ENCODE measurements at regions not wholly inside any gene's neighbourhood (a gene's known extent, or its start where the extent isn't known, plus 50 kb on each side); places are given as distances from the start of the nearest gene placed in this dataset.

GRCh38 chr14:98758440-98758839, 513.6 kb downstream of the BCL11B start:
- no peak for DNase-seq

GRCh38 chr14:98761993-98762392, 510.0 kb downstream of the BCL11B start:
- no peak for DNase-seq

- no peak for DNase-seq
Measured at GRCh38 chr14:98766818-98767217, 505.2 kb downstream of the BCL11B start.

GRCh38 chr14:98769326-98769725, 502.7 kb downstream of the BCL11B start:
- no peak for DNase-seq

- no peak for DNase-seq
Measured at GRCh38 chr14:98770151-98770550, 501.8 kb downstream of the BCL11B start.

GRCh38 chr14:98773814-98774213, 498.2 kb downstream of the BCL11B start:
- DNase-seq = no peak

- DNase-seq = no peak
Measured at GRCh38 chr14:98775892-98776291, 496.1 kb downstream of the BCL11B start.

GRCh38 chr14:98782062-98782461, 489.9 kb downstream of the BCL11B start:
- DNase-seq = no peak

- no peak for DNase-seq
Measured at GRCh38 chr14:98785578-98785977, 486.4 kb downstream of the BCL11B start.

GRCh38 chr14:98786456-98786855, 485.5 kb downstream of the BCL11B start:
- DNase-seq = no peak

GRCh38 chr14:98791661-98792060, 480.3 kb downstream of the BCL11B start:
- DNase-seq = no peak

GRCh38 chr14:98792171-98792570, 479.8 kb downstream of the BCL11B start:
- DNase-seq = no peak

- DNase-seq = no peak
Measured at GRCh38 chr14:98798099-98798498, 473.9 kb downstream of the BCL11B start.

GRCh38 chr14:98799891-98800290, 472.1 kb downstream of the BCL11B start:
- DNase-seq = no peak

- DNase-seq = no peak
Measured at GRCh38 chr14:98802044-98802443, 470.0 kb downstream of the BCL11B start.

- no peak for DNase-seq
Measured at GRCh38 chr14:98803196-98803595, 468.8 kb downstream of the BCL11B start.

- no peak for DNase-seq
Measured at GRCh38 chr14:98808494-98809407, 463.2 kb downstream of the BCL11B start.

GRCh38 chr14:98816195-98816594, 455.8 kb downstream of the BCL11B start:
- DNase-seq = no peak

- DNase-seq = no peak
Measured at GRCh38 chr14:98816720-98817119, 455.3 kb downstream of the BCL11B start.

- DNase-seq = no peak
Measured at GRCh38 chr14:98819132-98819866, 452.7 kb downstream of the BCL11B start.

- no peak for DNase-seq
Measured at GRCh38 chr14:98819867-98820206, 452.2 kb downstream of the BCL11B start.

GRCh38 chr14:98822917-98823316, 449.1 kb downstream of the BCL11B start:
- DNase-seq = no peak

- no peak for DNase-seq
Measured at GRCh38 chr14:98826618-98827017, 445.4 kb downstream of the BCL11B start.

- no peak for DNase-seq
Measured at GRCh38 chr14:98834119-98834518, 437.9 kb downstream of the BCL11B start.
